ENCODE measurements at regions not wholly inside any gene's neighbourhood (a gene's known extent, or its start where the extent isn't known, plus 50 kb on each side); places are given as distances from the start of the nearest gene placed in this dataset.

DNA sequence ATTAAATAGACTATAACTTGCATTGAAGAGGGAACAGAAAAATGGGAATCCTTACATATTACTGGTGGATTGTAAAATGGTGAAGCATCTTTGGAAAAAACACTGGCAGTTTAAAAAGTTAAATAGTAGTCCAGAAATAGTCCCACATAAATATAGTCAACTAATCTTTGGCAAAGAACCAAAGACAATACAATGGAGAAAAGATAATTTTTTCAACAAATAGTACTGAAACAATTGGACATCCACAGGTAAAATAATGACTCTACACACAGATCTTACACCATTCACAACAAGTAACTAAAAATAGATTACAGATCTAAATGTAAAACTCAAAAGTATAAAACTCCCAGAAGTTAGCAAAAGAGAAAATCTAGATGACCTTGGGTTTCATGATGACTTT is 259.1 kb upstream of the CEP162 start (continued):
- TF ChIP-seq, protein P1, sequence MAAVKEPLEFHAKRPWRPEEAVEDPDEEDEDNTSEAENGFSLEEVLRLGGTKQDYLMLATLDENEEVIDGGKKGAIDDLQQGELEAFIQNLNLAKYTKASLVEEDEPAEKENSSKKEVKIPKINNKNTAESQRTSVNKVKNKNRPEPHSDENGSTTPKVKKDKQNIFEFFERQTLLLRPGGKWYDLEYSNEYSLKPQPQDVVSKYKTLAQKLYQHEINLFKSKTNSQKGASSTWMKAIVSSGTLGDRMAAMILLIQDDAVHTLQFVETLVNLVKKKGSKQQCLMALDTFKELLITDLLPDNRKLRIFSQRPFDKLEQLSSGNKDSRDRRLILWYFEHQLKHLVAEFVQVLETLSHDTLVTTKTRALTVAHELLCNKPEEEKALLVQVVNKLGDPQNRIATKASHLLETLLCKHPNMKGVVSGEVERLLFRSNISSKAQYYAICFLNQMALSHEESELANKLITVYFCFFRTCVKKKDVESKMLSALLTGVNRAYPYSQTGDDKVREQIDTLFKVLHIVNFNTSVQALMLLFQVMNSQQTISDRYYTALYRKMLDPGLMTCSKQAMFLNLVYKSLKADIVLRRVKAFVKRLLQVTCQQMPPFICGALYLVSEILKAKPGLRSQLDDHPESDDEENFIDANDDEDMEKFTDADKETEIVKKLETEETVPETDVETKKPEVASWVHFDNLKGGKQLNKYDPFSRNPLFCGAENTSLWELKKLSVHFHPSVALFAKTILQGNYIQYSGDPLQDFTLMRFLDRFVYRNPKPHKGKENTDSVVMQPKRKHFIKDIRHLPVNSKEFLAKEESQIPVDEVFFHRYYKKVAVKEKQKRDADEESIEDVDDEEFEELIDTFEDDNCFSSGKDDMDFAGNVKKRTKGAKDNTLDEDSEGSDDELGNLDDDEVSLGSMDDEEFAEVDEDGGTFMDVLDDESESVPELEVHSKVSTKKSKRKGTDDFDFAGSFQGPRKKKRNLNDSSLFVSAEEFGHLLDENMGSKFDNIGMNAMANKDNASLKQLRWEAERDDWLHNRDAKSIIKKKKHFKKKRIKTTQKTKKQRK (IDR thresholded peaks at IDR 0.05; ENCODE audit: borderline replicate concordance, low read depth, low read length), result no peak
- TF ChIP-seq, protein P2, sequence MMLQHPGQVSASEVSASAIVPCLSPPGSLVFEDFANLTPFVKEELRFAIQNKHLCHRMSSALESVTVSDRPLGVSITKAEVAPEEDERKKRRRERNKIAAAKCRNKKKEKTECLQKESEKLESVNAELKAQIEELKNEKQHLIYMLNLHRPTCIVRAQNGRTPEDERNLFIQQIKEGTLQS (IDR thresholded peaks at IDR 0.05), result no peak
- TF ChIP-seq, protein P2 (CRISPR knock-in tag; conservative IDR thresholded peaks at IDR 0.05), result no peak

DNA sequence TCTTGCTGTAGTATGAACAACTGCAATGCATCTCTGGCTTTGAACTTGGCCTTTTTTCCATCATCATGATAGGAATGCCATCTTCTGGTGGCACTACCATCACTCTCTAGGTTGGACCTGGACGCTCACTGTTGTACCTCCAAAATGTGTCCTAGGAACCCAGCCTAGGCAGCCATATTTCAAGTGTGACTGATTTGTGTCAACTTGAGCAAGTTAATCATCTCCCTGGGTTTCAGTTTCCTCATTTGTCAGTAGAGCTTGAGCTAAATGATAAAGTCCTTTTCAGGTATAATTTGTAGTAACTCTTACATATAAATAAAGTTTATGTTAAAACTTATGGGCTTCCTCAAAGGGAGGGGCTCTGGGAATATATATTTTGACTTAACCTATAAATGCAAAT is 241.7 kb upstream of the CEP162 start:
- Histone ChIP-seq H3K9me1 (ENCODE audit: control insufficient read depth, insufficient read depth, low read length) (no peaks in the 10 kb centered on the region), H3K27me3 (ENCODE audit: control insufficient read depth in 2 of 2, insufficient read depth in 2 of 2, low read length in 2 of 2) (no peaks in the 10 kb centered on the region; a peak in 1 of 5 replicates), H2AFZ (ENCODE audit: low read depth, low read length) (no peak overlapping the region), H3K4me2 (ENCODE audit: insufficient read depth, low read length) (no peak overlapping the region), H3K4me3 (no peak overlapping the region), H3K4me1 (replicated peaks in 1 of 2; ENCODE audit: control insufficient read depth in 2 of 2, insufficient read depth in 2 of 2, low read length in 2 of 2) (no peaks in the 10 kb centered on the region), H3K9me3 (replicated peaks; ENCODE audit: control insufficient read depth, insufficient read depth, low read depth, low read length) (no peaks in the 10 kb centered on the region), H3K27ac (ENCODE audit: extremely low read depth, low read depth, low read length) (no peak overlapping the region), H3K79me2 (ENCODE audit: control insufficient read depth, insufficient read depth, low read length) (no peaks in the 10 kb centered on the region), H3K36me3 (ENCODE audit: control insufficient read depth, insufficient read depth, low read length) (no peaks in the 10 kb centered on the region), H4K20me1 (replicated peaks; ENCODE audit: control insufficient read depth, insufficient read depth, low read length) (no peaks in the 10 kb centered on the region), H3K9ac (ENCODE audit: insufficient read depth in 1 of 2, low read depth in 2 of 2, low read length in 2 of 2) (no peak overlapping the region)
- intact Hi-C loops (cut with micrococcal nuclease), result no loop called here
- in situ Hi-C loops (cut with MboI), result no loop called here
- FAIRE-seq (no peak), DNase-seq (ENCODE audit: extremely low read depth in 1 of 4, low spot score in 3 of 4) (no peak), ATAC-seq (no peak)
- TF ChIP-seq FOXM1 (IDR thresholded peaks at IDR 0.05; ENCODE audit: low read depth), result no peak
- no peak for TF ChIP-seq FOXM1 (CRISPR knock-in tag; IDR thresholded peaks at IDR 0.05; ENCODE audit: low read depth)
- TF ChIP-seq, protein P3, sequence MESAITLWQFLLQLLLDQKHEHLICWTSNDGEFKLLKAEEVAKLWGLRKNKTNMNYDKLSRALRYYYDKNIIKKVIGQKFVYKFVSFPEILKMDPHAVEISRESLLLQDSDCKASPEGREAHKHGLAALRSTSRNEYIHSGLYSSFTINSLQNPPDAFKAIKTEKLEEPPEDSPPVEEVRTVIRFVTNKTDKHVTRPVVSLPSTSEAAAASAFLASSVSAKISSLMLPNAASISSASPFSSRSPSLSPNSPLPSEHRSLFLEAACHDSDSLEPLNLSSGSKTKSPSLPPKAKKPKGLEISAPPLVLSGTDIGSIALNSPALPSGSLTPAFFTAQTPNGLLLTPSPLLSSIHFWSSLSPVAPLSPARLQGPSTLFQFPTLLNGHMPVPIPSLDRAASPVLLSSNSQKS (CRISPR knock-in tag; IDR thresholded peaks at IDR 0.05), result no peak
- TF ChIP-seq, protein P2 (IDR thresholded peaks at IDR 0.05), result no peak
- TF ChIP-seq, protein P2 (CRISPR knock-in tag; conservative IDR thresholded peaks at IDR 0.05), result no peak
- no peak for TF ChIP-seq ZNF707 (CRISPR knock-in tag; conservative IDR thresholded peaks at IDR 0.05)
- no peak for TF ChIP-seq TCF7L2 (IDR thresholded peaks at IDR 0.05; ENCODE audit: low read depth, low read length)
- no peak for TF ChIP-seq NCOA2 (IDR thresholded peaks at IDR 0.05; ENCODE audit: partially characterized antibody in 2 of 2)
- no peak for TF ChIP-seq CHD1 (IDR thresholded peaks at IDR 0.05; ENCODE audit: low read length)
- ChIA-PET CTCF (ENCODE audit: low intra/inter-chr PET ratio) (no interaction called here), POLR2A (no interaction called here)
- 0% methylated on average over 1 of the region's 1 CpG for WGBS (ENCODE audit: insufficient coverage, low coverage, missing lambda C conversion rate)
- BruUV-seq (replicated peaks), result no TSS peak

Measured in K562 (cell line).